Motor neuron (in vitro differentiated cells): ENCODE measurements at regions not wholly inside any gene's neighbourhood (a gene's known extent, or its start where the extent isn't known, plus 50 kb on each side); places are given as distances from the start of the nearest gene placed in this dataset.
"Not testable (repeated sequence)": the region's sequence is repeated elsewhere in the genome, so short reads cannot be mapped to it uniquely, and the experiment has no call there.

Source experiments
- ATAC-seq, 8 experiments: fragments of 200-7000 bp; cut with Tn5 transposase; replicated peaks in 6 of 8; 2 replicates each; pipeline ENCODE4 v1.8.0; 2021; ENCODE audit warnings: mild to moderate bottlenecking in 8 of 8, moderate library complexity in 8 of 8
- H3K27ac ChIP-seq, 2 donors: fragments of 250-450 bp; sonication (Bioruptor Pico); 2 replicates each; pipeline ENCODE4 v1.9.0; 2021; ENCODE audit warnings: antibody characterized with exemption in 2 of 2, mild to moderate bottlenecking in 2 of 2, moderate library complexity in 1 of 2
- H3K4me1 ChIP-seq, 2 donors: fragments of 250-450 bp; sonication (Bioruptor Pico); replicated peaks in 1 of 2; 2 replicates each; pipeline ENCODE4 v1.6.1; 2021; ENCODE audit warnings: antibody characterized with exemption in 2 of 2, mild to moderate bottlenecking in 2 of 2, moderate library complexity in 1 of 2
- H3K4me3 ChIP-seq, 5 donors: fragments of 250-450 bp; sonication (Bioruptor Pico); 2 replicates each; pipeline ENCODE4 v1.9.0; 2021; ENCODE audit warnings: antibody characterized with exemption in 5 of 5, mild to moderate bottlenecking in 5 of 5, moderate library complexity in 4 of 5
- WGBS, 10 experiments: fragments of 450-650 bp; shearing (Covaris generic); methylation state at CpG; one replicate each; pipeline ENCODE4 v1.0.0; 2022; 5-methylcytosine and 5-hydroxymethylcytosine counted together
- in situ Hi-C, 9 experiments: fragments of 400-800 bp; cut with MboI; loops; one replicate each; pipeline ENCODE4 v1.15.0; 2021; ENCODE audit warnings: low sequenced_read_pairs in 9 of 9, low pct_unique_long_range_greater_than_20kb in 2 of 9; ENCODE audit not compliant: unreplicated experiment in 9 of 9

GRCh38 chr7:125316466-125316865 is 386.8 kb upstream of the POT1 start:
- no peaks in the 10 kb centered on the region for H3K4me1 ChIP-seq
- no peak overlapping the region for H3K4me3 ChIP-seq
- WGBS, 10 experiments: 0 to 86% (median 60%) methylated on average over 1 of the region's 2 CpGs; no CpG with 5 or more reads in 6 of the 10 experiments
- in situ Hi-C loops: no loop called here
- peak in 6 of 8 experiments; percentile 68 to 97 (median 80) for ATAC-seq
- H3K27ac ChIP-seq: no peak overlapping the region

DNA sequence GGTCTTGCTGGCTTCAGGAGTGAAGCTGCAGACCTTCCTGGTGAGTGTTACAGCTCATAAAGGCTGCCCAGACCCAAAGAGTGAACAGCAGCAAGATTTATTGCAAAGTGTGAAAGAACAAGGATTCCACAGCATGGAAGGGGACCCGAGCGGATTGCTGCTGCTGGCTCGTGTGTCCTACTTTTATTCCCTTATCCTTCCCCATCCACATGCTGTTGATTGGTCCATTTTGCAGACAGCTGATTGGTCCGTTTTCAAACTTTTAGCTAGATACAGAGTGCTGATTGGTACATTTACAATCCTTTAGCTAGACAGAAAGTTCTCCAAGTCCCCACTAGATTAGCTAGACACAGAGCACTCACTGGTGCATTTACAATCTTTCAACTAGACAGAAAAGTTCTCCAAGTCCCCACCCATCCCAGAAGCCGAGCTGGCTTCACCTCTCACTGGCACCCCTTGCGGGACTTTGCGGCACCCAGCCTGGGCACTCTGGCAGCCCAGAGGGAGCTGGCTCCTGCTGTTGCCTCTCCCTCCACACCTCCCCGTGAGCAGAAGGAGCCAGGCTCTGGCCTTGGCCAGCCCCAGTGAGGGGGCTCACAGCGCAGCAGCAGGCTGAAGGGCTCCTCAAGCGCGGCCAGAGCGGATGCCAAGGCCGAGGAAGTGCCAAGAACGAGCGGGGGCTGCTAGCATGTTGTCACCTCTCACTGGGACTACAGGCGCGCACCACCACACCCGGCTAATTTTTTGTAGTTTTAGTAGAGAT is 369.6 kb upstream of the POT1 start:
- 45 to 100% (median 90%) methylated on average over 1 to 13 of the region's 18 CpGs; no CpG with 5 or more reads in 2 of the 10 experiments for WGBS, 10 experiments
- no peak for ATAC-seq
- H3K4me3 ChIP-seq: no peak overlapping the region
- no peaks in the 10 kb centered on the region for H3K4me1 ChIP-seq
- in situ Hi-C loops: no loop called here
- no peak overlapping the region for H3K27ac ChIP-seq

DNA sequence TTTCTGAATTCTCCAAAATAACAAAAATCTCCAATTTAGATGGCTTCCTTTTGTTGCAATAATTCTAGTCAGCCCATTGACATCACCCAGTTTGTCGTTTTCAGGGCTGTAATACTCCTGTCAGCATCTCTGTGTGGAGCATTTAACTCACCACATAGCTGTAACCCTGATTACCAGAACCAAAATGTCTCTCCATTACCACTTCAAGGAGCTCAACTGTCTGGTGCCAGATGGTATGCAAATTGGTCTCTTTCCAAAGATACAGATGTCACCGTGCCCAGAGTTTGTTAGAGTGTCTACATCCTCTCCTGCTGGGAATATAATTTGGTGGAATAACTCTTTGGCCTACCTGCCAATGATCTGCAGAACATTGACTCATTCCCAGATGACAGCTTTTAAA is 350.3 kb upstream of the POT1 start:
- peak in 1 of 8 experiments; percentile 25 for ATAC-seq
- Histone ChIP-seq H3K4me1 (peaks cover 0 to 20% of the 10 kb centered on the region in 2 donors), H3K27ac (no peak overlapping the region), H3K4me3 (no peak overlapping the region)
- 0 to 24% (median 0%) methylated on average over 1 to 2 of the region's 2 CpGs; no CpG with 5 or more reads in 3 of the 10 experiments for WGBS, 10 experiments
- in situ Hi-C loops: no loop called here

DNA sequence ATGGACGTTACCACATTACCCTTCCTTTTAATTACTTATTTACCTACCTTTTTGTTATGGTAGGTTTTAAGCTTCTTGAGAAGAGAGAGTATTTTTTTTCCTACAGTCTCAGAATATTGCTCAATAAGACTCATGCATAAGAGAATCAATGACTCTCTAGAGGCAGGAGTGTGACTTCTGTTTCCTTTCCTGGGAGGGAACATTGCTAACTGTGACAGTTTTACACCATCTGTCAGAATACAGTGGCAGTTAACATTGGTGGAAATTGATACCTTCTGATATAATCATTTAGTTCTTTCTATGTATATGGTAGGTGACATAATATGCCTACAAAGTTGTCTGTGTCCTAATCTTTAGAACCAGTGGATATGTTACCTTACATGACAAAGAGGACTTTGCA is 348.7 kb upstream of the POT1 start:
- in situ Hi-C loops: no loop called here
- Histone ChIP-seq H3K4me1 (peaks cover 0 to 20% of the 10 kb centered on the region in 2 donors), H3K4me3 (no peak overlapping the region), H3K27ac (no peak overlapping the region)
- ATAC-seq: peak in 3 of 8 experiments; percentile 58 to 75 (median 68)
- whole genome bisulfite sequencing, 10 experiments: 0 to 100% (median 71%) methylated on average over 1 of the region's 1 CpG; no CpG with 5 or more reads in 1 of the 10 experiments

DNA sequence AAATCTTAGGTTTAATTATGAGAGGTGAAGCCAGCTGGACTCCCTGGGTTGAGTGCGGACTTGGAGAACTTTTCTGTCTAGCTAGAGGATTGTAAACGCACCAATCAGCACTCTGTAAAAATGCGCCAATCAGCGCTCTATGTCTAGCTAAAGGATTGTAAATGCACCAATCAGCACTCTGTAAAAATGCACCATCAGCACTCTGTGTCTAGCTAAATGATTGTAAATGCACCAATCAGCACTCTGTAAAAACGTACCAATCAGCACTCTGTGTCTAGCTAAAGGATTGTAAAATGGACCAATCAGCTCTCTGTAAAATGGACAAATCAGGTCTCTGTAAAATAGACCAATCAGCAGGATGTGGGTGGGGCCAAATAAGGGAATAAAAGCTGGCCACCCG is 345.1 kb upstream of the POT1 start:
- peaks cover 0 to 19% of the 10 kb centered on the region in 2 donors for H3K4me1 ChIP-seq
- H3K27ac ChIP-seq, in situ Hi-C loops, ATAC-seq, H3K4me3 ChIP-seq: not testable (repeated sequence)
- WGBS, 10 experiments: 23 to 100% (median 83%) methylated on average over 1 to 6 of the region's 6 CpGs; no CpG with 5 or more reads in 1 of the 10 experiments

DNA sequence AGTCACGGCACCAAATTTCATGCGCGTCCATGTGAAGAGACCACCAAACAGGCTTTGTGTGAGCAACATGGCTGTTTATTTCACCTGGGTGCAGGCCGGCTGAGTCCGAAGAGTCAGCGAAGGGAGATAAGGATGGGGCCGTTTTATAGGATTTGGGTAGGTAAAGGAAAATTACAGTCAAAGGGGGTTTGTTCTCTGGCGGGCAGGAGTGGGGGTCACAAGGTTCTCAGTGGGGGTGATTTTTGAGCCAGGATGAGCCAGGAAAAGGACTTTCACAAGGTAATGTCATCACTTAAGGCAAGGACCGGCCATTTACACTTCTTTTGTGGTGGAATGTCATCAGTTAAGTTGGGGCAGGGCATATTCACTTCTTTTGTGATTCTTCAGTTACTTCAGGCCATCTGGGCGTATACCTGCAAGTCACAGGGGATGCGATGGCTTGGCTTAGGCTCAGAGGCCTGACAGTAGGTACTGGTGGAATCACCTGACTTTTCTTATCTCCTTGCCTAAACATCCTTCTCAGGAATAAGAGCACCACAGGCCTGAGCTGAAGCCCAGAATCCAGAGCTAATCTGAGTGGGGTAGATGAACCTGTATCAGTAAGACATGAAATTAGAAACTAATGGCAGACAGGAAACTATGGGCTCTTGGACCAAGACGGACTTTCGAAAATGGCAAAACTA is 334.7 kb upstream of the POT1 start:
- H3K4me3 ChIP-seq, in situ Hi-C loops, H3K27ac ChIP-seq, ATAC-seq, H3K4me1 ChIP-seq: not testable (repeated sequence)
- WGBS, 10 experiments: 0 to 98% (median 87%) methylated on average over 2 to 10 of the region's 13 CpGs

- in situ Hi-C loops, H3K4me3 ChIP-seq, ATAC-seq, H3K4me1 ChIP-seq, H3K27ac ChIP-seq: not testable (repeated sequence)
- 2 to 87% (median 63%) methylated on average over 1 to 10 of the region's 10 CpGs for WGBS, 10 experiments
Observed at GRCh38 chr7:125258876-125259417, 329.3 kb upstream of the POT1 start.

DNA sequence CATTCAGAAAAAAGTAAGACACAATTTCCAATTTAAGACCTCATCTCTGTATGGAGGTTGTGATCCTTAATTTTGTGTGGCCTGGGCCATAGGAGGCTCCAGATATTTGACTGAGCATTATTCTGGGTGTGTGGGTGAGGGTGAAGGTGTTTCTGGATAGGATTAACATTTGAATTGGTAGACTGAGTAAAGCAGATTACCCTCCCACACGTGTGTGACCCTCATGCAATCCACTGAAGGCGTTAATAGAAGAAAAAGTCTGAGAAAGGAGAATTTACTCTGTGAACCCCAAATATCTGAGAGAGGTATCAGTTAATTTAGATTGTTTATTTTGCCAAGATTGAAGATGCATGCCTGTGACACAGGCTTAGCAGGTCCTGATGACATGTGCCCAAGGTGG is 328.0 kb upstream of the POT1 start:
- Histone ChIP-seq H3K4me3 (no peak overlapping the region), H3K27ac (no peak overlapping the region), H3K4me1 (no peaks in the 10 kb centered on the region)
- no peak for ATAC-seq
- 20 to 67% (median 35%) methylated on average over 1 to 2 of the region's 2 CpGs; no CpG with 5 or more reads in 5 of the 10 experiments for WGBS, 10 experiments
- in situ Hi-C loops: no loop called here

GRCh38 chr7:125256446-125256845 is 326.8 kb upstream of the POT1 start:
- in situ Hi-C loops: no loop called here
- ATAC-seq: no peak
- Histone ChIP-seq H3K27ac (no peak overlapping the region), H3K4me3 (no peak overlapping the region), H3K4me1 (no peaks in the 10 kb centered on the region)
- 6 to 78% (median 42%) methylated on average over 1 to 2 of the region's 2 CpGs for WGBS, 10 experiments

DNA sequence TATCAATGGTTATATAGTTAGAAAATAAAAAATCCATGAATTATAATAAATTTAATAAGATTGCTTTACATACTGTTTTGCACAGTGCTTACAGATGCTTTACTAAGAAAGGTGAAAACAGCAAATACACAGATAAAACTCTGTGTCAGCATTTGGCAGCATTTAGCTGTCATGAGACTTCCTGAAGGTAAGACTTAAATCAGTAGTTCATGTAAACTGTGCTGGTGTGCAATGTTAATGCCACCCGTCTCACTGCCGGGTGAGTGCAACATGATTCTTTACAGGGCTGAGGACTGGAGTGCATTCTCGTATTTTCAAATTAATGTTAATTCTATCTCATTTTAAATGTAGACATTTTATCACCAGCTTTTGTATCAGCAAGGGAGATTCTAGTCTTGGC is 326.2 kb upstream of the POT1 start:
- in situ Hi-C loops: no loop called here
- Histone ChIP-seq H3K27ac (no peak overlapping the region), H3K4me3 (no peak overlapping the region), H3K4me1 (no peaks in the 10 kb centered on the region)
- peak in 1 of 8 experiments; percentile 56 for ATAC-seq
- 4 to 57% (median 18%) methylated on average over 2 to 3 of the region's 3 CpGs; no CpG with 5 or more reads in 3 of the 10 experiments for WGBS, 10 experiments

GRCh38 chr7:125254566-125254965 is 324.9 kb upstream of the POT1 start:
- H3K27ac ChIP-seq: no peak overlapping the region
- 0 to 100% (median 50%) methylated on average over 1 of the region's 1 CpG; no CpG with 5 or more reads in 5 of the 10 experiments for WGBS, 10 experiments
- H3K4me1 ChIP-seq: no peaks in the 10 kb centered on the region
- ATAC-seq: no peak
- in situ Hi-C loops: no loop called here
- no peak overlapping the region for H3K4me3 ChIP-seq

DNA sequence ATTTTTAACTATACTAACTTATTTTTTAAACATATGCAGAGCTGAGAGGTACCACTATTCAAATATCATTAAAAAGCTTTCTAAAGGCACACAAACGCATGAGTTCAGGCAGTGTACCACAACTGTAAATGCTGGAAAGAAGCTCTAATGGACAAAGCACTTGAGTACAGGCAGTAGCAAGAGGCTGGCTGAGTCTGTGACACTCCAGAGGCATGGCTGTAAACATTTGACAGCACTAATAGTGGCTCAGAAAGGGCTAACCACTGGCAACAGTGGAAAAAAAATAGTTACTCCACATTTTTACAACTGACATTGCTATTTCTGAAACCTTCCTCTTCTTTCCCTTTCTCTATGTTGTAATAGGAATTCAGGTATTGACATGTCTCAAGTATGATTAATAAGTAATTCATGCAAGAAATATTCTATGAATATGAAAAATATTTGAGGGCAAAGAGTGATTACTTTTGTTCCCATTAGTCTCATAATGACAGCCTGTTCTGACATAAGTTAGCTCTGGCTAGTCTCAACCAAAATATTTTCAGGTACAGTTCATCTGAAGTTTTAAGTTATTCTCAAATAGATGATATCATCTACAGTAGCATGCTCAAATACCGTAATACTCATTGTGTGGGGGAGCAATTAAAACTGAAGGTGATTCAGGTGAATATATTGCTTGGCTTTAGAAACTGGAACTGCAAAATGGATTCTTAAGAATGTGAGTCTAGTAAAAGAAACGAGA is 324.0 kb upstream of the POT1 start:
- ATAC-seq: peak in 1 of 8 experiments; percentile 50
- 0 to 100% (median 71%) methylated on average over 1 to 3 of the region's 3 CpGs for WGBS, 10 experiments
- Histone ChIP-seq H3K4me3 (no peak overlapping the region), H3K27ac (no peak overlapping the region), H3K4me1 (no peaks in the 10 kb centered on the region)
- in situ Hi-C loops: no loop called here
